ENCODE measurements at regions not wholly inside any gene's neighbourhood (a gene's known extent, or its start where the extent isn't known, plus 50 kb on each side); places are given as distances from the start of the nearest gene placed in this dataset.

GRCh38 chr4:127344071-127344470 lies 288.7 kb upstream of the INTU start:
- no peaks in the 10 kb centered on the region for H4K20me1 ChIP-seq (ENCODE audit: insufficient read depth, low read length)
- no peak for TF ChIP-seq CTCF (IDR thresholded peaks at IDR 0.05; ENCODE audit: insufficient read depth, low read depth, low read length)
- TF ChIP-seq EZH2 (IDR thresholded peaks at IDR 0.05; ENCODE audit: insufficient read depth, low read length): no peak
- H3K9me3 ChIP-seq (ENCODE audit: insufficient read depth, low read depth, low read length): no peaks in the 10 kb centered on the region
- H3K79me2 ChIP-seq (ENCODE audit: insufficient read depth, low read length): no peaks in the 10 kb centered on the region
- no peak overlapping the region for H3K27ac ChIP-seq (ENCODE audit: low read depth, low read length)
- no peak overlapping the region for H3K4me3 Mint-ChIP-seq (ENCODE audit: unreplicated experiment)
- no peak overlapping the region for H3K4me3 ChIP-seq (ENCODE audit: insufficient read depth, low read depth, low read length)
- DNase-seq (ENCODE audit: low read depth): no peak
- H3K4me1 ChIP-seq (ENCODE audit: insufficient read depth, low read length): no peaks in the 10 kb centered on the region
- H3K4me2 ChIP-seq (ENCODE audit: low read length): no peak overlapping the region
- no peaks in the 10 kb centered on the region for H3K36me3 ChIP-seq (ENCODE audit: insufficient read depth, low read length)
- no peaks in the 10 kb centered on the region for H3K27me3 Mint-ChIP-seq (ENCODE audit: low read depth, unreplicated experiment)
- H2AFZ ChIP-seq (ENCODE audit: low read depth, low read length): no peak overlapping the region
- no peak overlapping the region for H3K27ac Mint-ChIP-seq (ENCODE audit: unreplicated experiment)
- no peak for FAIRE-seq
- no peak overlapping the region for H3K9ac ChIP-seq (ENCODE audit: low read length)
- no peaks in the 10 kb centered on the region for H3K27me3 ChIP-seq (ENCODE audit: insufficient read depth, low read length)
- H3K4me1 Mint-ChIP-seq (ENCODE audit: low read depth, unreplicated experiment): no peaks in the 10 kb centered on the region
- H3K36me3 Mint-ChIP-seq (ENCODE audit: low read depth, unreplicated experiment): no peaks in the 10 kb centered on the region
- H3K9me3 Mint-ChIP-seq (ENCODE audit: unreplicated experiment): no peaks in the 10 kb centered on the region

- Mint-ChIP-seq H3K27ac (ENCODE audit: unreplicated experiment) (no peak overlapping the region), H3K9me3 (ENCODE audit: unreplicated experiment) (no peaks in the 10 kb centered on the region), H3K27me3 (ENCODE audit: low read depth, unreplicated experiment) (no peaks in the 10 kb centered on the region), H3K4me3 (ENCODE audit: unreplicated experiment) (no peak overlapping the region), H3K4me1 (ENCODE audit: low read depth, unreplicated experiment) (no peaks in the 10 kb centered on the region), H3K36me3 (ENCODE audit: low read depth, unreplicated experiment) (no peaks in the 10 kb centered on the region)
- Histone ChIP-seq H3K9me3 (ENCODE audit: insufficient read depth, low read depth, low read length) (no peaks in the 10 kb centered on the region), H3K4me1 (ENCODE audit: insufficient read depth, low read length) (no peaks in the 10 kb centered on the region), H3K4me2 (ENCODE audit: low read length) (no peak overlapping the region), H3K79me2 (ENCODE audit: insufficient read depth, low read length) (no peaks in the 10 kb centered on the region), H3K4me3 (ENCODE audit: insufficient read depth, low read depth, low read length) (no peak overlapping the region), H4K20me1 (ENCODE audit: insufficient read depth, low read length) (no peaks in the 10 kb centered on the region), H3K27ac (ENCODE audit: low read depth, low read length) (no peak overlapping the region), H2AFZ (ENCODE audit: low read depth, low read length) (no peak overlapping the region), H3K36me3 (ENCODE audit: insufficient read depth, low read length) (no peaks in the 10 kb centered on the region), H3K27me3 (ENCODE audit: insufficient read depth, low read length) (no peaks in the 10 kb centered on the region), H3K9ac (ENCODE audit: low read length) (no peak overlapping the region)
- DNase-seq (ENCODE audit: low read depth) (no peak), FAIRE-seq (no peak)
- no peak for TF ChIP-seq EZH2 (IDR thresholded peaks at IDR 0.05; ENCODE audit: insufficient read depth, low read length)
- TF ChIP-seq CTCF (IDR thresholded peaks at IDR 0.05; ENCODE audit: insufficient read depth, low read depth, low read length): no peak
Measured at GRCh38 chr4:127347936-127348335, 284.8 kb upstream of the INTU start.

- no peak overlapping the region for H3K4me3 ChIP-seq (ENCODE audit: insufficient read depth, low read depth, low read length)
- H3K9me3 ChIP-seq (ENCODE audit: insufficient read depth, low read depth, low read length): no peaks in the 10 kb centered on the region
- no peak for TF ChIP-seq CTCF (IDR thresholded peaks at IDR 0.05; ENCODE audit: insufficient read depth, low read depth, low read length)
- no peak for TF ChIP-seq EZH2 (IDR thresholded peaks at IDR 0.05; ENCODE audit: insufficient read depth, low read length)
- FAIRE-seq (no peak), DNase-seq (ENCODE audit: low read depth) (no peak)
- H3K4me2 ChIP-seq (ENCODE audit: low read length): no peak overlapping the region
- H2AFZ ChIP-seq (ENCODE audit: low read depth, low read length): no peak overlapping the region
- no peaks in the 10 kb centered on the region for H3K36me3 ChIP-seq (ENCODE audit: insufficient read depth, low read length)
- no peaks in the 10 kb centered on the region for H3K4me1 Mint-ChIP-seq (ENCODE audit: low read depth, unreplicated experiment)
- H3K36me3 Mint-ChIP-seq (ENCODE audit: low read depth, unreplicated experiment): no peaks in the 10 kb centered on the region
- H3K27ac ChIP-seq (ENCODE audit: low read depth, low read length): no peak overlapping the region
- H3K79me2 ChIP-seq (ENCODE audit: insufficient read depth, low read length): no peaks in the 10 kb centered on the region
- H3K4me1 ChIP-seq (ENCODE audit: insufficient read depth, low read length): no peaks in the 10 kb centered on the region
- H3K27me3 ChIP-seq (ENCODE audit: insufficient read depth, low read length): no peaks in the 10 kb centered on the region
- no peaks in the 10 kb centered on the region for H4K20me1 ChIP-seq (ENCODE audit: insufficient read depth, low read length)
- no peak overlapping the region for H3K27ac Mint-ChIP-seq (ENCODE audit: unreplicated experiment)
- H3K9me3 Mint-ChIP-seq (ENCODE audit: unreplicated experiment): no peaks in the 10 kb centered on the region
- H3K9ac ChIP-seq (ENCODE audit: low read length): no peak overlapping the region
- no peaks in the 10 kb centered on the region for H3K27me3 Mint-ChIP-seq (ENCODE audit: low read depth, unreplicated experiment)
- no peak overlapping the region for H3K4me3 Mint-ChIP-seq (ENCODE audit: unreplicated experiment)
Measured at GRCh38 chr4:127352220-127353113, 280.3 kb upstream of the INTU start.
